Tibial nerve (tissue), 4 donors: ENCODE measurements at regions not wholly inside any gene's neighbourhood (a gene's known extent, or its start where the extent isn't known, plus 50 kb on each side); places are given as distances from the start of the nearest gene placed in this dataset.
"Not testable (repeated sequence)": the region's sequence is repeated elsewhere in the genome, so short reads cannot be mapped to it uniquely, and the experiment has no call there.

Experiments used
- DNase-seq, 2 donors: peaks; one replicate each; pipeline ENCODE4 v3.0.0-alpha.2; 2019; ENCODE audit warnings: low spot score in 2 of 2
- H3K27ac ChIP-seq, 4 donors: fragments of 200-600 bp; sonication (generic) in 3 of 4; one replicate each; pipeline ENCODE4 v1.5.1; 2017 to 2019; ENCODE audit warnings: mild to moderate bottlenecking in 1 of 4
- H3K27me3 ChIP-seq, 2 donors: fragments of 200-600 bp; sonication (generic) in 1 of 2; one replicate each; pipeline versions ENCODE4 v1.5.1 to v1.6.0; 2017 to 2019
- H3K36me3 ChIP-seq, 3 donors: fragments of 200-600 bp; sonication (generic); one replicate each; pipeline ENCODE4 v1.5.1; 2018 to 2019
- H3K4me1 ChIP-seq, 4 donors: fragments of 200-600 bp; sonication (generic) in 3 of 4; one replicate each; pipeline ENCODE4 v1.5.1; 2017 to 2019
- H3K4me3 ChIP-seq, 4 donors: fragments of 200-600 bp; sonication (generic) in 3 of 4; one replicate each; pipeline ENCODE4 v1.5.1; 2017 to 2019; ENCODE audit warnings: mild to moderate bottlenecking in 1 of 4, moderate library complexity in 1 of 4
- H3K9me3 ChIP-seq, 4 donors: fragments of 200-600 bp; sonication (generic) in 3 of 4; one replicate each; pipeline ENCODE4 v1.5.1; 2017 to 2019
- CTCF ChIP-seq, 5 experiments: fragments of 200-600 bp in 3 of 5; fragments of 450-650 bp in 2 of 5; sonication (generic) in 3 of 5; IDR thresholded peaks; one replicate each; pipeline ENCODE4 v1.5.1; 2016 to 2019; ENCODE audit warnings: antibody characterized with exemption in 5 of 5, mild to moderate bottlenecking in 3 of 5, moderate library complexity in 2 of 5
- EP300 ChIP-seq, 2 donors: sonication (generic); formaldehyde crosslinking; IDR thresholded peaks; one replicate each; pipeline ENCODE4 v1.6.1; 2017; ENCODE audit warnings: antibody characterized with exemption in 2 of 2, mild to moderate bottlenecking in 1 of 2
- POLR2A ChIP-seq, 2 donors: fragments of 450-650 bp; IDR thresholded peaks; one replicate each; pipeline ENCODE4 v1.6.1; 2017; ENCODE audit warnings: antibody characterized with exemption in 2 of 2, mild to moderate bottlenecking in 2 of 2, moderate library complexity in 2 of 2
- WGBS, 2 donors: methylation state at CpG; one replicate each; pipeline ENCODE4 v1.1.5; 2018; 5-methylcytosine and 5-hydroxymethylcytosine counted together

- TF ChIP-seq POLR2A (IDR thresholded peaks at IDR 0.05) (no peak), CTCF (IDR thresholded peaks at IDR 0.05) (no peak), EP300 (IDR thresholded peaks at IDR 0.05) (no peak)
- H3K36me3 ChIP-seq = no peaks in the 10 kb centered on the region
- no peak overlapping the region for H3K4me3 ChIP-seq
- WGBS, 2 donors = 81 to 83% methylated on average over 3 of the region's 3 CpGs
- no peaks in the 10 kb centered on the region for H3K4me1 ChIP-seq
- no peak overlapping the region for H3K27ac ChIP-seq
- H3K9me3 ChIP-seq = no peaks in the 10 kb centered on the region
- DNase-seq = no peak
- no peaks in the 10 kb centered on the region for H3K27me3 ChIP-seq
Measured at GRCh38 chrX:139002319-139002718, 290.8 kb upstream of the FGF13 start.

DNA sequence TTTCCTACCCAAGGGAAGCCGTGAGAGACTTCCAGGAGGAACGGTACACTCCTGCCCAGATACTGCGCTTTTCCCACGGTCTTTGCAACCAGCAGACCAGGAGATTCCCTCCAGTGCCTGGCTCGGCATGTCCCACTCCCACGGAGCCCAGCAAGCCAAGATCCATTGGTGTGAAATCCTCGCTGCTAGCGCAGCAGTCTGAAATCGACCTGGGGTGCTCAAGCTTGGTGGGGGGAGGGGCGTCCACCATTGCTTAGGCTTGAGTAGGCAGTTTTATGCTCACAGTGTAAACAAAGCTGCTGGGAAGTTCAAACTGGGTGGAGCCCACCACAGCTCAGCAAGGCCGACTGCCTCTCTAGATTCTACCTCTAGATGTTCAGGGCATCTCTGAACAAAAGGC is 284.8 kb upstream of the FGF13 start:
- H3K36me3 ChIP-seq = no peaks in the 10 kb centered on the region
- 87% methylated on average over 9 of the region's 11 CpGs; no CpG with 5 or more reads in 1 of the 2 donors for WGBS, 2 donors
- H3K4me1 ChIP-seq = no peaks in the 10 kb centered on the region
- H3K27ac ChIP-seq = no peak overlapping the region
- no peaks in the 10 kb centered on the region for H3K27me3 ChIP-seq
- no peak for TF ChIP-seq CTCF (IDR thresholded peaks at IDR 0.05)
- DNase-seq = no peak
- H3K4me3 ChIP-seq = no peak overlapping the region
- H3K9me3 ChIP-seq = peaks cover 0 to 4% (median 0%) of the 10 kb centered on the region in 4 donors

DNA sequence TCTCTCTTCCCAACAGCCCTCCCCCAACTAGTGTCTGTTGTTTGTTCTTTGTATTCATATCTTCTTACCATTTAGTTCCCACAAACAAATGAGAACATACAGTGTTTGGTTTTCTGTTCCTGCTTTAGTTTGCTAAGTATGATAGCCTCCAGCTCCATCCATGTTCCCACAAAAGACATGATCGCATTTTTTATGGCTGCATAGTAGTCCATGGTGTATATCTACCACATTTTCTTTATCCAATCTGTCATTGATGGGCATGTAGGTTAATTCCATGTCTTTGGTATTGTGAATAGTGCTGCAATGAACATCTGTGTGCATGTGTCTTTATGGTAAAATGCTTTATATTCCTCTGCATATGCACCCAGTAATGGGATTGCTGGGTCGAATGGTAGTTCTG is 283.9 kb upstream of the FGF13 start:
- H3K36me3 ChIP-seq = no peaks in the 10 kb centered on the region

DNA sequence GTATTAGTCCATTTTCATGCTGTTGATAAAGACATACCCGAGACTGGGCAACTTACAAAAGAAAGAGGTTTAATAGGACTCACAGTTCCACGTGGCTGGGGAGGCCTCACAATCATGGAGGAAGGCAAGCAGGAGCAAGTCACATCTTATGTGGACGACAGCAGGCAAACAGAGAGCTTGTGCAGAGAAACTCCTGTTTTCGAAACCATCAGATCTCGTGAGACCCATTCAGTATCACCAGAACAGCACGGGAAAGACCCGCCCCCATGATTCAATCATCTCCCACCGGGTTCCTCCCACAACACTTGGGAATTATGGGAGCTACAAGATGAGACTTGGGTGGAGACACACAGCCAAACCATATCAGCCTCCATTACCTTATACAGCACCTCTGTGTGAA is 278.9 kb upstream of the FGF13 start:
- H3K36me3 ChIP-seq, H3K27me3 ChIP-seq, H3K4me3 ChIP-seq, H3K4me1 ChIP-seq, H3K27ac ChIP-seq, H3K9me3 ChIP-seq, DNase-seq: not testable (repeated sequence)
- 65 to 89% methylated on average over 8 of the region's 8 CpGs for WGBS, 2 donors

More for the DNA sequence above, 283.9 kb upstream of the FGF13 start:
- Histone ChIP-seq H3K27ac (no peak overlapping the region), H3K4me3 (no peak overlapping the region), H3K27me3 (no peaks in the 10 kb centered on the region), H3K9me3 (peaks cover 0 to 4% (median 0%) of the 10 kb centered on the region in 4 donors), H3K4me1 (no peaks in the 10 kb centered on the region)
- TF ChIP-seq EP300 (IDR thresholded peaks at IDR 0.05) = no peak
- no peak for TF ChIP-seq POLR2A (IDR thresholded peaks at IDR 0.05)
- no peak for TF ChIP-seq CTCF (IDR thresholded peaks at IDR 0.05)
- 87 to 93% methylated on average over 2 of the region's 2 CpGs for WGBS, 2 donors
- no peak for DNase-seq

DNA sequence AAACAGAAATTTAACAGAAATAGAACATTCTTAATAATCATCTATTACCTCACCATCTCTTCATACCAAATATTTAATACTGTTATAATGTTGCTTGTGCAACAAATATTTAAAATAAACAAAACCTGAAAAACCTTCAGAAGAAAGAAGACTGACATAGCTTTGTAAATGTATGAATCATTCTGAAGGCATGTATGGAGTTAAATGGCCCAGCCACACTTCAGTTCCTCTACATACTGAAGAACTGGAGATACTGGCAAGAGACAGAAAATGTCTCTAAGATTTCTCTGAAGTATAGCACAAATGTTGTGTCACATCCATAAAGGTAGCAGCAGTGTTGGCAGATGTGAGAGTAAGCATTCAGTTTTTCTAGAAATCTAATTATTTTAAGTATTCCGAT is 275.3 kb upstream of the FGF13 start:
- Histone ChIP-seq H3K4me3 (no peak overlapping the region), H3K27ac (no peak overlapping the region), H3K36me3 (no peaks in the 10 kb centered on the region), H3K4me1 (no peaks in the 10 kb centered on the region), H3K27me3 (no peaks in the 10 kb centered on the region), H3K9me3 (no peaks in the 10 kb centered on the region)
- WGBS, 2 donors = 73 to 88% methylated on average over 1 of the region's 1 CpG
- DNase-seq = no peak
- no peak for TF ChIP-seq CTCF (IDR thresholded peaks at IDR 0.05)
- no peak for TF ChIP-seq EP300 (IDR thresholded peaks at IDR 0.05)
- TF ChIP-seq POLR2A (IDR thresholded peaks at IDR 0.05) = no peak

DNA sequence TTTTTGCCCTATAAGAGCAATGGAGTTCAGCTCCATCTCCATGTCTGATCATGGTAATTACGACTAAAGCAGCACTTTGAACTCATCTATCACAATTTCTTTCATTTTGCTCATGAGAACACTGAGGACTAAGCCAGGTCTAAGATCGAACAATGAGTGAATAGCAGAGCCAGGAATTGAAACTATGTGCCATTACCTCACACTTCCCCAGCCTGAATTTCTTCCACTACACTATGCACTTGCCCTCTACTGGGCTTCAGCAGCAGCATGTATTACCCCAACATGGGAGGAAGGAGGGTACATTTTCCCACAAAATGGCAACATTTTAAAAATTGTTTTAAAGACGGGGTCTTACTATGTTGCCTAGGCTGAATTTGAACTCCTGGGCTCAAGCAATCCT is 274.7 kb upstream of the FGF13 start:
- TF ChIP-seq CTCF (IDR thresholded peaks at IDR 0.05) (no peak), POLR2A (IDR thresholded peaks at IDR 0.05) (no peak), EP300 (IDR thresholded peaks at IDR 0.05) (no peak)
- H3K27ac ChIP-seq = no peak overlapping the region
- no peaks in the 10 kb centered on the region for H3K9me3 ChIP-seq
- 55 to 59% methylated on average over 3 of the region's 3 CpGs for WGBS, 2 donors
- H3K4me3 ChIP-seq = no peak overlapping the region
- H3K4me1 ChIP-seq = no peaks in the 10 kb centered on the region
- no peaks in the 10 kb centered on the region for H3K27me3 ChIP-seq
- no peak for DNase-seq
- H3K36me3 ChIP-seq = no peaks in the 10 kb centered on the region
